SU-DHL-6 (cell line): ENCODE measurements at regions not wholly inside any gene's neighbourhood (a gene's known extent, or its start where the extent isn't known, plus 50 kb on each side); places are given as distances from the start of the nearest gene placed in this dataset.

Experiments
- EZH2phosphoT487 ChIP-seq: fragments of 200-600 bp; sonication (generic), shearing (Covaris generic); conservative IDR thresholded peaks from 2 replicates; pipeline ENCODE4 v1.6.1; 2018; ENCODE audit warnings: mild to moderate bottlenecking, antibody characterized with exemption, low read length, moderate library complexity, mixed read lengths
- TF ChIP-seq, protein P1 (sequence below): fragments of 200-600 bp; sonication (generic); IDR thresholded peaks from one replicate; pipeline ENCODE4 v1.5.1; 2017; ENCODE audit warnings: antibody characterized with exemption, mild to moderate bottlenecking, low read length, moderate library complexity; ENCODE audit not compliant: insufficient read depth, poor library complexity, severe bottlenecking

- TF ChIP-seq, protein P1, sequence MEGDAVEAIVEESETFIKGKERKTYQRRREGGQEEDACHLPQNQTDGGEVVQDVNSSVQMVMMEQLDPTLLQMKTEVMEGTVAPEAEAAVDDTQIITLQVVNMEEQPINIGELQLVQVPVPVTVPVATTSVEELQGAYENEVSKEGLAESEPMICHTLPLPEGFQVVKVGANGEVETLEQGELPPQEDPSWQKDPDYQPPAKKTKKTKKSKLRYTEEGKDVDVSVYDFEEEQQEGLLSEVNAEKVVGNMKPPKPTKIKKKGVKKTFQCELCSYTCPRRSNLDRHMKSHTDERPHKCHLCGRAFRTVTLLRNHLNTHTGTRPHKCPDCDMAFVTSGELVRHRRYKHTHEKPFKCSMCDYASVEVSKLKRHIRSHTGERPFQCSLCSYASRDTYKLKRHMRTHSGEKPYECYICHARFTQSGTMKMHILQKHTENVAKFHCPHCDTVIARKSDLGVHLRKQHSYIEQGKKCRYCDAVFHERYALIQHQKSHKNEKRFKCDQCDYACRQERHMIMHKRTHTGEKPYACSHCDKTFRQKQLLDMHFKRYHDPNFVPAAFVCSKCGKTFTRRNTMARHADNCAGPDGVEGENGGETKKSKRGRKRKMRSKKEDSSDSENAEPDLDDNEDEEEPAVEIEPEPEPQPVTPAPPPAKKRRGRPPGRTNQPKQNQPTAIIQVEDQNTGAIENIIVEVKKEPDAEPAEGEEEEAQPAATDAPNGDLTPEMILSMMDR, result no peak
- TF ChIP-seq EZH2phosphoT487, result no peak
Observed at GRCh38 chr21:17059936-17060335, 452.9 kb upstream of the CXADR start.
